ENCODE measurements at regions not wholly inside any gene's neighbourhood (a gene's known extent, or its start where the extent isn't known, plus 50 kb on each side); places are given as distances from the start of the nearest gene placed in this dataset.

- TF ChIP-seq CTCF (IDR thresholded peaks at IDR 0.05), result no peak
- no peak for TF ChIP-seq POLR2A (IDR thresholded peaks at IDR 0.05)
Observed at GRCh38 chr18:3383381-3383915, 66.5 kb upstream of the TGIF1 start.

Measured in lower leg skin (tissue), 3 donors.